ENCODE measurements at regions not wholly inside any gene's neighbourhood (a gene's known extent, or its start where the extent isn't known, plus 50 kb on each side); places are given as distances from the start of the nearest gene placed in this dataset.
"Not testable (repeated sequence)": the region's sequence is repeated elsewhere in the genome, so short reads cannot be mapped to it uniquely, and the experiment has no call there.

GRCh38 chr7:68063171-68063570, 1066.5 kb downstream of the TYW1 start:
- no peak overlapping the region for H3K27ac ChIP-seq
- TF ChIP-seq ZFX (IDR thresholded peaks at IDR 0.05), result no peak
- TF ChIP-seq CTCF (conservative IDR thresholded peaks at IDR 0.05), result peak; percentile 63

DNA sequence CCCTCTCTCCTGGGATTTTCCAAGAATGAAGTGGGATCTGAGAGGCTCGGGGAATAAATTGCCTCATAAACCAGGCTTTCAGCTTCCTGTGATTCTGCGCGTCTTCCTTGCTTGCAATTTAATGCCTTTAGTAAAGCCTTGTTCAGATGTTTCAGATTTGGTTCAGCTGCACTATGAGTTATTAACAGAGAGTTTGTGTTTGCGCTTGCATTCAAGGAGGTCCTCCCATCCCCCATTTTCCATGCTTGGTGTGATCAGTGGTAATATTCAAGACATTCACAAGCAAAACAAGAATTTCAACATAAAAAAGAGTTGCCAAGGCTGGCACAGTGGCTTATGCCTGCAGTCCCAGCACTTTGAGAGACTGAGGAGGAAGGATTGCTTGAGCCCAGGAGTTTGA, 1068.9 kb downstream of the TYW1 start:
- H3K27ac ChIP-seq, result no peak overlapping the region
- no peak for TF ChIP-seq ZFX (IDR thresholded peaks at IDR 0.05)
- no peak for TF ChIP-seq CTCF (conservative IDR thresholded peaks at IDR 0.05)

DNA sequence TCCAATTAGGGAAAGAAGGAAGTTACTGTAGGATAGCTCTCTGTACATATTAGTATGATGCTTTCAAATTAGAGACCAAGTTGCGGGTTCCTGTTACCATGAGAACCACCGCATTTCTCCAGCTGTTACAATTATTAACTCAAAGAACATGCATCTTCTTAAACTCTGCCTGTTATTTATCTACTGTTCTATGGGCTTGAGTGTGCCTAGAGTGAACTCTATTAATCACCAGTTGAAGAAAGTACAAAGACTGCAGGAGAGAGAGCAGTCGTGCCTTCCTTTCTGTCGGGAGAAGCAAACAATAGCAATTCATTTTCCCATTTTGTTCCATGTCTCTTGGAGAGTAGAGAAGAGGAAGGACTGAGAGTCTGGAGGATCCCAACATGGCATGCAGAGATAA, 1071.2 kb downstream of the TYW1 start:
- no peak overlapping the region for H3K27ac ChIP-seq
- TF ChIP-seq ZFX (IDR thresholded peaks at IDR 0.05) (no peak), CTCF (conservative IDR thresholded peaks at IDR 0.05) (no peak)

- H3K27ac ChIP-seq, result no peak overlapping the region
- TF ChIP-seq ZFX (IDR thresholded peaks at IDR 0.05) (no peak), CTCF (conservative IDR thresholded peaks at IDR 0.05) (no peak)
Measured at GRCh38 chr7:68070992-68071391, 1074.4 kb downstream of the TYW1 start.

DNA sequence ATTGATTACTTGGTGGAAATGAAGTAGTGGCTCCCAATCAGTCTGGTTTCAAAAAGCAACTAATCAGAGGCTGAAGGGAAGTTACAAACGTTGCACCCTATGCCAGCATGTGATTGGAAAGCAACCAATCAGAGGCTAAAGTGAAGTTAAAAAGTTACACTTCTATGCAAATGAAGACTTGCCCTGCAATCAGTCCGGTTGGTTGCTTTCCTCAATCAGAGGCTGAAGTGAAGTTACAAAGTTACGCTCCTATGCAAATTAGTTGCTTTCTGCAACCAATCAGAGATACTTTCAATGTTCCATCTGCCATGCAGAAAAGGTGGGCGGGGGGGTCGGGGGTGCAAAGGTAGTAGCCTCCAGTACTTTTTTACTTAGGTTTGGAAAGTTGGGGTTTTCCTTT, 1077.1 kb downstream of the TYW1 start:
- H3K27ac ChIP-seq, result no peak overlapping the region
- no peak for TF ChIP-seq ZFX (IDR thresholded peaks at IDR 0.05)
- no peak for TF ChIP-seq CTCF (conservative IDR thresholded peaks at IDR 0.05)

DNA sequence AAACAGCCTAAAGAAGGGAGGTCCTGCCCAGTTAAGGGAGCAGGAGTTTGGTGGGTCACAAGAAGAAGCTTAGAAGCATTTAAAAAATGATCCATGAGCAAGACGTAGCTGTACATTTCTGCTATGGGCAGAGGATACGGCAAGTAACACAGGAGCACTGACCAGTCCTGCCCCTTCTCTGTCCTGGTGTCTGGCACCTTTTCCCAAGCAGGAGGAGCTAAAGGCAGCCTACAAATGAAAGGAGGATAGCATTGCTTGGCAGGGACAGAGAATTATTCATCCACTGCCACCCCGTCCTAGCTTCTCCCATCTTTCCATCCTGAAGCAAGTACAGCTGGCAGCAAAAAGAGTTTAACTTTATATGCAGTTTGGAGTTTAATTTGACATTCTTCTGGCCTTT, 1077.6 kb downstream of the TYW1 start:
- TF ChIP-seq CTCF (conservative IDR thresholded peaks at IDR 0.05), result no peak
- no peak for TF ChIP-seq ZFX (IDR thresholded peaks at IDR 0.05)
- H3K27ac ChIP-seq, result no peak overlapping the region

DNA sequence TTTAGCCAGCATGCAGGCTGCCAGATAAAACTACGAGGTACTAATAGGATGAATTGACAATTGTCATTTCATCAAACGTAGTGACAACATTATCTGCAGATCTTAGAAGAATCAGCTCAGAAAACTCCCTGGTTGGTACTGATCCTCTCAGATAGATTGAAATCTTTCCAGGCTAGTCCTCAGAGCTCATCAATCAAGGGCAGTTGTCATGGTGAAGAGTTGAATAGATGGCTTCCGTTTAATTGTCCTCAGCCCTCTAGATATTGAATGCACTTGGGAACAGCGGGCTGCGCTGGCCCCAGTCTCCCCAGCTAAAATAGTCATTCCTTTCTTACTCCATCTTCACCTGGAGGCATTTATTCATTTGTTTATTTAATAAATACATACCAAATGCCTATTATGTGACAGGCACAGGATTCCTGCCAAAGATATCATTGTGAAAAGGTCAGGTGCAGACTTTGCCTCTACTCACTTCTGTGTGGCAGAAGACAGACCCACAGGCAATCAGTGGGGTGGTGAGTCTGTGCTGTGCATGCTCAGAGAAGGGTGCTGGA, 1081.6 kb downstream of the TYW1 start:
- H3K27ac ChIP-seq, result no peak overlapping the region
- no peak for TF ChIP-seq CTCF (conservative IDR thresholded peaks at IDR 0.05)
- TF ChIP-seq ZFX (IDR thresholded peaks at IDR 0.05), result no peak

- not testable (repeated sequence) for H3K27ac ChIP-seq
Measured at GRCh38 chr7:68082066-68082960, 1085.7 kb downstream of the TYW1 start.

- H3K27ac ChIP-seq, result not testable (repeated sequence)
Measured at GRCh38 chr7:68082961-68083657, 1086.5 kb downstream of the TYW1 start.

All from C4-2B (cell line).